ENCODE measurements at regions not wholly inside any gene's neighbourhood (a gene's known extent, or its start where the extent isn't known, plus 50 kb on each side); places are given as distances from the start of the nearest gene placed in this dataset.
"Not testable (repeated sequence)": the region's sequence is repeated elsewhere in the genome, so short reads cannot be mapped to it uniquely, and the experiment has no call there.

DNA sequence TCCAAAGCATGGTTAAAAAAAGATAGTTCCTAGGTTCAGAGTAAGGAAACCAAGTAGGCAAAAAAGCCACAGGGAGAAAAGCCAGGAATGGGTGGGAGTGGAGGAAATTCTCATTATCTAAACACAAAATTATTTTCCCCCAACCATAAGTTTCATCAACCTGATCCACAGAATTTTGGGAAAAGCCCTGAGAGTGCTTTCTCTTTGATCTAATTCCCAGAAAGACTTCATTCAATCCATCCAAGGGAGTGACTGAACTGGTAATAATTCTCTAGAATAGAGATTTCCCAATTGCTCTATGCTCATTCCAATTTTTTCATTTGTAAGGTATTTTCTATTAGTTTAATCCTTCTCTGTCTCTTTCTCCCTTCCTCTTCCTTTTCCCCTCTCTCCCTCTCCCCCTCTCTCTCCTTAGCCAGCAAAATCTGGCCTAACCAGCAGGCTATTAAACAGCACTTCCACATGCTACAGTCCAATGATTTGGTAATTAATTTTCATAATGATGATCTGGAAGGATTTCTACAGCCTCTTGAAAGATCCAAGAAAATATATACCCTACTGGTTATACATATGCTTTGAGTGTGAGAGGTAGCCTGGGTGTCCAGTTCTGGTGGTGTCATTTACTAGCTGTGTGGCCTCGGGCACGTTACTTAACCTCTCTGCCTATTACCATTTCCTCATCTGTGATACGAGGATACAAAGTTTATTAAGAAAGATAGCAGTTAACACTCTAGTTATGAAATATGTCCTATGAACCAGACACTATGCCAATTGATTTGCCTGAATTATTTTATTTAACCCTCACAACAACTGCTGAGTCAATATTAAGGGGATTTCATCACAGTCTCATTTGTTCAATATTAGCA, 251.5 kb upstream of the RASGEF1B start:
- Mint-ChIP-seq H3K4me3 (ENCODE audit: unreplicated experiment) (peak overlapping the region; percentile 63), H3K27ac (ENCODE audit: unreplicated experiment) (peak overlapping the region; percentile 68), H3K27me3 (ENCODE audit: insufficient read depth, unreplicated experiment) (no peaks in the 10 kb centered on the region), H3K4me1 (ENCODE audit: low read depth, unreplicated experiment) (peaks cover 40% of the 10 kb centered on the region), H3K9me3 (ENCODE audit: unreplicated experiment) (peaks cover 15% of the 10 kb centered on the region), H3K36me3 (ENCODE audit: insufficient read depth, unreplicated experiment) (no peaks in the 10 kb centered on the region)
- no TSS peak for BruUV-seq (replicated peaks)
- Histone ChIP-seq H3K4me3 (ENCODE audit: low read depth, low read length) (no peak overlapping the region), H3K9me3 (no peaks in the 10 kb centered on the region), H3K4me1 (peaks cover 35% of the 10 kb centered on the region), H3K27me3 (replicated peaks; ENCODE audit: control insufficient read depth, insufficient read depth, low read length) (no peaks in the 10 kb centered on the region), H3K36me3 (ENCODE audit: control insufficient read depth, insufficient read depth, low read length) (no peaks in the 10 kb centered on the region)
- DNase-seq = no peak
- TF ChIP-seq CTCF (IDR thresholded peaks at IDR 0.05; ENCODE audit: insufficient read depth in 1 of 2, low read depth in 1 of 2, low read length in 1 of 2, severe bottlenecking in 1 of 2, unreplicated experiment in 1 of 2) = no peak
- ChIA-PET CTCF (interaction anchor here (0.7 to 1.0 kb wide), 3 partner anchors 252 to 562 kb away, joined by 3 to 4 read pairs (median 3); partner anchors contain the start of gene RASGEF1B), POLR2A (no interaction called here)
- intact Hi-C loops (cut with micrococcal nuclease; ENCODE audit: unreplicated experiment) = loop anchor here (2.0 kb wide), 1 partner anchor 122 kb away; no protein-coding TSS in a partner anchor

DNA sequence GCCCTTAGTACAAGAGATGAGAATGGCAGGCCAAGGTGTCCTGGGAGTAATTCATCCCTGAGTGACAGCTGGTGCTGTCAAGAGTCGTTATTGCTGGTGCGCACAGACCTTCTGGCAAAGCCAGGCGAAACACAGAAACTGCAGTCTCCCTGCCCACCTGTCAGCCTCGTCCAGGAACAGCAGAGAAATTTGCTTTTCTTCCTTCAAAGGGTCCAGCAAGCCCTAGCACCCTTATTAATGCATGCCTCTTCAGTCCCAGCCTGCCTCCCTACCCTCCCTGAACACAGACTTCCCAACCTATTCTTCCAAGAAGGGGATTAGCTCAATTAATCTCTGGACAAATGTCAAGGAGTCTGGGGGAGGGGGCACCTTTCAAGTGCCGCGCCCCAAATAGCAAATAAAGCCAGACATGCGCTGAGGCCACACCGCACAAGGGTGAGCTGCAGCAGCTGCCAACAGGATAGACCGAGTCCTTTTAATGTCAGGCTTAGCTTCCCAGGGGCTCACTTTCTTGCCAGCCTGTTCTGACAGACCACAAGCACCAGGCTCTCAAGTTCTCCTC, 250.7 kb upstream of the RASGEF1B start:
- Mint-ChIP-seq H3K27me3 (ENCODE audit: insufficient read depth, unreplicated experiment) (no peaks in the 10 kb centered on the region), H3K9me3 (ENCODE audit: unreplicated experiment) (peaks cover 14% of the 10 kb centered on the region), H3K27ac (ENCODE audit: unreplicated experiment) (peak overlapping the region; percentile 68), H3K36me3 (ENCODE audit: insufficient read depth, unreplicated experiment) (no peaks in the 10 kb centered on the region), H3K4me3 (ENCODE audit: unreplicated experiment) (peak overlapping the region; percentile 63), H3K4me1 (ENCODE audit: low read depth, unreplicated experiment) (peaks cover 45% of the 10 kb centered on the region)
- Histone ChIP-seq H3K4me1 (peaks cover 35% of the 10 kb centered on the region), H3K36me3 (ENCODE audit: control insufficient read depth, insufficient read depth, low read length) (no peaks in the 10 kb centered on the region), H3K4me3 (ENCODE audit: low read depth, low read length) (peak overlapping the region; percentile 4), H3K27me3 (replicated peaks; ENCODE audit: control insufficient read depth, insufficient read depth, low read length) (no peaks in the 10 kb centered on the region), H3K9me3 (no peaks in the 10 kb centered on the region)
- ChIA-PET CTCF (interaction anchor here (0.7 to 1.0 kb wide), 3 partner anchors 251 to 563 kb away, joined by 3 to 4 read pairs (median 3); partner anchors contain the start of gene RASGEF1B), POLR2A (no interaction called here)
- BruUV-seq (replicated peaks) = no TSS peak
- TF ChIP-seq CTCF (IDR thresholded peaks at IDR 0.05; ENCODE audit: insufficient read depth in 1 of 2, low read depth in 1 of 2, low read length in 1 of 2, severe bottlenecking in 1 of 2, unreplicated experiment in 1 of 2) = no peak
- intact Hi-C loops (cut with micrococcal nuclease; ENCODE audit: unreplicated experiment) = loop anchor here (1.0 to 2.0 kb wide), 4 partner anchors 96 to 255 kb away; partner anchors contain the start of gene RASGEF1B
- DNase-seq = peak; percentile 74

DNA sequence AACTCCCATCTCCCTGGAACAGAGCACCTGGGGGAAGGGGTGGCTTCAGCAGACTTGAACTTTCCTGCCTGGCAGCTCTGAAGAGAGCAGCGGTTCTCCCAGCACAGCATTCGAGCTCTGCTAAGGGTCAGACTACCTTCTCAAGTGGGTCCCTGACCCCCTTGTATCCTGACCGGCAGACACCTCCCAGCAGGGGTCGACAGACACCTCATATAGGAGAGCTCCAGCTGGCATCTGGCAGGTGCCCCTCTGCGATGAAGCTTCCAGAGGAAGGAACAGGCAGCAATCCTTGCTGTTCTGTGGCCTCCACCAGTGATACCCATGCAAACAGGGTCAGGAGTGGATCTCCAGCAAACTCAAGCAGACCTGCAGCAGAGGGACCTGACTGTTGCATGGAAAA, 244.1 kb upstream of the RASGEF1B start:
- no peak for DNase-seq
- CTCF ChIA-PET = interaction anchor here (1.0 kb wide), 1 partner anchor 27 kb away, joined by 3 read pairs; no protein-coding TSS in a partner anchor
- intact Hi-C loops (cut with micrococcal nuclease; ENCODE audit: unreplicated experiment) = loop anchor here (2.0 kb wide), 1 partner anchor 129 kb away; no protein-coding TSS in a partner anchor
- Mint-ChIP-seq H3K27ac (ENCODE audit: unreplicated experiment) (no peak overlapping the region), H3K9me3 (ENCODE audit: unreplicated experiment) (peaks cover 10% of the 10 kb centered on the region), H3K36me3 (ENCODE audit: insufficient read depth, unreplicated experiment) (no peaks in the 10 kb centered on the region), H3K4me3 (ENCODE audit: unreplicated experiment) (no peak overlapping the region), H3K27me3 (ENCODE audit: insufficient read depth, unreplicated experiment) (no peaks in the 10 kb centered on the region), H3K4me1 (ENCODE audit: low read depth, unreplicated experiment) (peaks cover 31% of the 10 kb centered on the region)
- TF ChIP-seq CTCF (IDR thresholded peaks at IDR 0.05; ENCODE audit: insufficient read depth in 1 of 2, low read depth in 1 of 2, low read length in 1 of 2, severe bottlenecking in 1 of 2, unreplicated experiment in 1 of 2) = no peak
- Histone ChIP-seq H3K27me3 (replicated peaks; ENCODE audit: control insufficient read depth, insufficient read depth, low read length) (no peaks in the 10 kb centered on the region), H3K4me3 (ENCODE audit: low read depth, low read length) (no peak overlapping the region), H3K4me1 (peaks cover 18% of the 10 kb centered on the region; the same call in 1 of the 2 replicates), H3K36me3 (ENCODE audit: control insufficient read depth, insufficient read depth, low read length) (no peaks in the 10 kb centered on the region), H3K9me3 (no peaks in the 10 kb centered on the region)
- POLR2A ChIA-PET = no interaction called here
- no TSS peak for BruUV-seq (replicated peaks)

- H3K36me3 Mint-ChIP-seq (ENCODE audit: insufficient read depth, unreplicated experiment); DNase-seq; BruUV-seq (replicated peaks); H3K9me3 ChIP-seq; H3K27ac Mint-ChIP-seq (ENCODE audit: unreplicated experiment); POLR2A ChIA-PET; H3K36me3 ChIP-seq (ENCODE audit: control insufficient read depth, insufficient read depth, low read length); H3K4me3 Mint-ChIP-seq (ENCODE audit: unreplicated experiment); H3K27me3 Mint-ChIP-seq (ENCODE audit: insufficient read depth, unreplicated experiment); H3K9me3 Mint-ChIP-seq (ENCODE audit: unreplicated experiment); H3K27me3 ChIP-seq (replicated peaks; ENCODE audit: control insufficient read depth, insufficient read depth, low read length); H3K4me3 ChIP-seq (ENCODE audit: low read depth, low read length): not testable (repeated sequence)
- peaks cover 18% of the 10 kb centered on the region; the same call in 1 of the 2 replicates for H3K4me1 ChIP-seq
- CTCF ChIA-PET = interaction anchor here (1.0 kb wide), 1 partner anchor 27 kb away, joined by 3 read pairs; no protein-coding TSS in a partner anchor
- peaks cover 31% of the 10 kb centered on the region for H3K4me1 Mint-ChIP-seq (ENCODE audit: low read depth, unreplicated experiment)
- intact Hi-C loops (cut with micrococcal nuclease; ENCODE audit: unreplicated experiment) = loop anchor here (2.0 kb wide), 1 partner anchor 129 kb away; no protein-coding TSS in a partner anchor
Measured at GRCh38 chr4:81715357-81715756, 243.7 kb upstream of the RASGEF1B start.

All from Caco-2 (cell line).